ENCODE measurements at regions not wholly inside any gene's neighbourhood (a gene's known extent, or its start where the extent isn't known, plus 50 kb on each side); places are given as distances from the start of the nearest gene placed in this dataset.
"Not testable (repeated sequence)": the region's sequence is repeated elsewhere in the genome, so short reads cannot be mapped to it uniquely, and the experiment has no call there.

DNA sequence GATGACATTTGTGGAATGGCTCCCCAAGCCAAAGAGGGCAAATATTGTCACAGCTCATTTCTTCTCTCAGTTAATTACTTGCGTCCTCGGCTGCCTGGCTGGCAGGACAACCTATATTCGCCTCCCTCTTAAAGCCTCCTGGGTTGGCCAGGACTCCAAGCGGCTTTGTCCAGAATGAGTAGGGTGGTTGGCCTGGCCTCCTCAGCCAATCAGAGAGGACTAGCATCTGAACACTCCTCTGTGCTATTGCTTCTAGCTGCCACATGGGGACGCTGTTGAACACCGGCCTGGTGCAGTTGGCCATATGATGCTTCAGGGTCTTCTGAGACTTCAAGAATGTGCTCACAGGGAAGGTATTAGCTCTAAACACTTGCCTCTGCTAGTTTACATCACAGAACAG is 2722.9 kb upstream of the TPTE start:
- H3K27me3 Mint-ChIP-seq; H3K9me3 Mint-ChIP-seq; H3K36me3 Mint-ChIP-seq (ENCODE audit: low read depth); H3K4me3 Mint-ChIP-seq; H3K27ac Mint-ChIP-seq; H3K4me1 Mint-ChIP-seq (ENCODE audit: low read depth); DNase-seq: not testable (repeated sequence)

DNA sequence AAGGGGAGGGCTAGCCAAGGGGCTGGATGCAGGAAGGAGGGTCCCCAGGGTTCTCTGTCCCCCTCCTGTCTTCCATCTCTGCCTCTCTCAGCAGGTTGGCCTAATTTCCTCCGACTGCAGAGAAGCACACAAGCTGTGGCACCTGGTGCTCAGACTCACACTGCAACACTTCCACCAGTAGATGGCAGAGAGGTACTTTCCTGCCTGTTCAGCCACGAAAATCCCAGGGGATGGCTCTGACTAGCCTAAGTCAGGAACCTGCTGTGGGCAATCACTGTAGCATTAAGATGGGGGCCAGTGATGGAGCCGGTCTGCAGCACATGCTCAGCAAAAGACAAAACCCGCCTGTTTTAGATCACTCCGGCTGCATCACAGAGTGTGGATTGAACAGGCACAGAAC is 2721.7 kb upstream of the TPTE start:
- H3K9me3 Mint-ChIP-seq; H3K4me3 Mint-ChIP-seq; H3K4me1 Mint-ChIP-seq (ENCODE audit: low read depth); H3K36me3 Mint-ChIP-seq (ENCODE audit: low read depth); DNase-seq; H3K27ac Mint-ChIP-seq; H3K27me3 Mint-ChIP-seq: not testable (repeated sequence)

- H3K27ac Mint-ChIP-seq; H3K27me3 Mint-ChIP-seq; H3K9me3 Mint-ChIP-seq; H3K4me1 Mint-ChIP-seq (ENCODE audit: low read depth); H3K36me3 Mint-ChIP-seq (ENCODE audit: low read depth); DNase-seq; H3K4me3 Mint-ChIP-seq: not testable (repeated sequence)
Observed at GRCh38 chr21:7813475-7813874, 2707.9 kb upstream of the TPTE start.

DNA sequence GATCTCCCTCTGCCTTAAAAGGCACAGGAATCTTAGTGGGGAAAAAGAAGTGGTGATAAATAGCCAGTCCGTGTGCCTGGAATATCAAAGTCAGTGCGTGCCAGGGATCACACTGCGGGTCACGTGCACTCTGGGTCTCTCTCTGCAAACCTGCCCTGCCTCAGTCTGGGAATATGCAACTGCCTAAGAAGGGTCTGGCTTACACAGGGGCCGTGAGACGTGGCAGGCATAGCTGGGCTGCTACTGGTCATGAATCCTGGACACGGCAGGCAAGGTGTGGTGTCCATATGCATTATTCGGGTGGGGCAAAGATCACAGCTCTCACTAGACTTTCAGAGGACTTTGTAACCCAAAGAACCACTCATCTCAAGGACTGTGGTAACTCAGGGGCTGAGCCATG is 2704.4 kb upstream of the TPTE start:
- DNase-seq; H3K9me3 Mint-ChIP-seq; H3K4me3 Mint-ChIP-seq; H3K36me3 Mint-ChIP-seq (ENCODE audit: low read depth); H3K27me3 Mint-ChIP-seq; H3K4me1 Mint-ChIP-seq (ENCODE audit: low read depth); H3K27ac Mint-ChIP-seq: not testable (repeated sequence)

- not testable (repeated sequence) for H3K4me1 Mint-ChIP-seq (ENCODE audit: low read depth); H3K4me3 Mint-ChIP-seq; DNase-seq; H3K9me3 Mint-ChIP-seq; H3K27me3 Mint-ChIP-seq; H3K27ac Mint-ChIP-seq; H3K36me3 Mint-ChIP-seq (ENCODE audit: low read depth)
Observed at GRCh38 chr21:7819301-7819700, 2702.1 kb upstream of the TPTE start.

GRCh38 chr21:7825627-7826026 is 2695.8 kb upstream of the TPTE start:
- H3K4me1 Mint-ChIP-seq (ENCODE audit: low read depth); H3K27me3 Mint-ChIP-seq: not testable (repeated sequence)

GRCh38 chr21:7826174-7826573 is 2695.2 kb upstream of the TPTE start:
- H3K4me1 Mint-ChIP-seq (ENCODE audit: low read depth); H3K27ac Mint-ChIP-seq; H3K9me3 Mint-ChIP-seq; H3K4me3 Mint-ChIP-seq; DNase-seq; H3K36me3 Mint-ChIP-seq (ENCODE audit: low read depth); H3K27me3 Mint-ChIP-seq: not testable (repeated sequence)

More at GRCh38 chr21:7825627-7826026, 2695.8 kb upstream of the TPTE start:
- not testable (repeated sequence) for DNase-seq; H3K27ac Mint-ChIP-seq; H3K36me3 Mint-ChIP-seq (ENCODE audit: low read depth); H3K4me3 Mint-ChIP-seq; H3K9me3 Mint-ChIP-seq

DNA sequence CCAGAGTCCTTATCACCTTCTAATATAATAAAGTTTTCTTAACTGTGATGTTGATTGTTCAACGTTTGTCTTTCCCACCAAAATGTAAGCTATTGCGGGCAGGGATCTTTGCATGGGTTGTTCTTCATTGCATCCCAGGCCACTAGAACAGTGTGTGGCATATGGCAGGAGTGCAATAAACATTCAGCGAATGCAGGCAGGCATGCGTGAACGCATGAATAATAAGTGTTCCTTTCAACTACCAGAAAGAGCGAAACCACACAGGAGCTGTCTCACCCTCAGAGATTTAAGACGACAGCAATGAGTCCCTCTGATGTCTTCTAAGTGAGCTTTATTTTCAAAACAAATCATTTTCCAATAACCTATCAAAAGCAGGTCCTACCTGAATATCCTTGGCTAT is 2693.1 kb upstream of the TPTE start:
- not testable (repeated sequence) for H3K27ac Mint-ChIP-seq; H3K4me3 Mint-ChIP-seq; H3K4me1 Mint-ChIP-seq (ENCODE audit: low read depth); DNase-seq; H3K36me3 Mint-ChIP-seq (ENCODE audit: low read depth); H3K9me3 Mint-ChIP-seq; H3K27me3 Mint-ChIP-seq

GRCh38 chr21:7829411-7829810 is 2692.0 kb upstream of the TPTE start:
- not testable (repeated sequence) for H3K9me3 Mint-ChIP-seq, H3K27ac Mint-ChIP-seq

GRCh38 chr21:7837315-7837714 is 2684.1 kb upstream of the TPTE start:
- H3K4me3 Mint-ChIP-seq; H3K27ac Mint-ChIP-seq; H3K27me3 Mint-ChIP-seq; DNase-seq; H3K36me3 Mint-ChIP-seq (ENCODE audit: low read depth); H3K9me3 Mint-ChIP-seq; H3K4me1 Mint-ChIP-seq (ENCODE audit: low read depth): not testable (repeated sequence)

More at GRCh38 chr21:7829411-7829810, 2692.0 kb upstream of the TPTE start:
- not testable (repeated sequence) for H3K4me1 Mint-ChIP-seq (ENCODE audit: low read depth); H3K27me3 Mint-ChIP-seq; DNase-seq; H3K4me3 Mint-ChIP-seq; H3K36me3 Mint-ChIP-seq (ENCODE audit: low read depth)

DNA sequence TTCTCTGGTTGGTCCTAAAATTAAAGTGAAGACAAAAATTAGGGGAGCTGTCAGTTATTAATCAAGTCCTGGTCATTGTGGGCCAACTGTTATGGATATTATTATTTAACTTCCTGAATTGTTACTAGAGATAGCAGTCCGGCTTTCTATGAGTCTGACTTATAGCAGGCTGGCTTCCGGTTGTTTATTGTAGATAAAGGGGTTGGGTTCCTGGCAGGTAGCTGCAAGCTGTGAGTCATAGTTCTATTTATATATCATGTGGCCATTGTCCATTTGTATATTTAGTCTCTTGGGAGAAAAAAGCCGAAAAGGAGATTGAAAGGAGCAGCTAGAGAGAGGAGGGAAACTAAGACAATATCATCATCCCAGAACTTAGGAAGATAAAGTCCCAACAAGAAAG is 2668.0 kb upstream of the TPTE start:
- not testable (repeated sequence) for H3K4me3 Mint-ChIP-seq; H3K4me1 Mint-ChIP-seq (ENCODE audit: low read depth); H3K27ac Mint-ChIP-seq; H3K9me3 Mint-ChIP-seq; H3K36me3 Mint-ChIP-seq (ENCODE audit: low read depth); DNase-seq; H3K27me3 Mint-ChIP-seq

DNA sequence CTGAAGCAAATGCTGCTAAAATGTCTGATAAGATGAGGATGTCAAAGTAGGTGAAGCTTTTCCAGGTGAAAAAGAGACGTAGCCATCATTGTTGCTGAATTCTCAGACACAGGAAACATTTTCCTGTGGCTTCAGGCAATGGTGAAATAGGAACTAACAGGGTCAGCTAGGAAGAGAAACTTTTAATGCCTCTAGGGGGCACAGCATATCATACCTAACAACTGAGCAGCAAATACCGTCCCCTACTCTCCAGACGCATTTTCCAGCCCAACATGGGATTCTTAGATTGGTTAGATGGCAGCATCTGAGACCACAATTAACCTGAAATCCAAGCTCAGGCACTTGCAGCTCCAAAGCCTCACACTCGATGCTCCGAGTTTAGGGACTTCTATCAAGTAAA is 2667.5 kb upstream of the TPTE start:
- not testable (repeated sequence) for H3K4me1 Mint-ChIP-seq (ENCODE audit: low read depth); H3K36me3 Mint-ChIP-seq (ENCODE audit: low read depth); H3K9me3 Mint-ChIP-seq; H3K4me3 Mint-ChIP-seq; H3K27me3 Mint-ChIP-seq; DNase-seq; H3K27ac Mint-ChIP-seq
